ENCODE measurements at regions not wholly inside any gene's neighbourhood (a gene's known extent, or its start where the extent isn't known, plus 50 kb on each side); places are given as distances from the start of the nearest gene placed in this dataset.

- TF ChIP-seq CTCF (IDR thresholded peaks at IDR 0.05; ENCODE audit: low read length) (no peak), EZH2 (IDR thresholded peaks at IDR 0.05; ENCODE audit: borderline replicate concordance, low read length) (no peak)
- Histone ChIP-seq H3K27me3 (ENCODE audit: insufficient read depth, low read length) (no peaks in the 10 kb centered on the region), H4K20me1 (ENCODE audit: insufficient read depth, low read length) (no peaks in the 10 kb centered on the region), H3F3A (ENCODE audit: insufficient read depth, low read length) (no peaks in the 10 kb centered on the region), H3K4me3 (ENCODE audit: low read depth, low read length, poor library complexity, severe bottlenecking) (no peak overlapping the region), H3K27ac (ENCODE audit: low read depth, low read length, poor library complexity, severe bottlenecking) (no peak overlapping the region), H3K4me2 (ENCODE audit: low read length) (no peak overlapping the region), H3K36me3 (ENCODE audit: insufficient read depth, low read length) (no peaks in the 10 kb centered on the region), H2AFZ (ENCODE audit: low read length) (no peak overlapping the region), H3K9me3 (ENCODE audit: low read length) (no peaks in the 10 kb centered on the region), H3K79me2 (ENCODE audit: insufficient read depth, low read length) (no peaks in the 10 kb centered on the region), H3K4me1 (ENCODE audit: insufficient read depth, low read length, severe bottlenecking) (no peaks in the 10 kb centered on the region), H3K9me2 (ENCODE audit: low read depth, low read length) (no peaks in the 10 kb centered on the region), H3K9ac (ENCODE audit: low read length) (no peak overlapping the region)
Observed at GRCh38 chr12:115891556-115892164, 385.8 kb downstream of the MED13L start.

GRCh38 chr12:115886666-115887065 is 390.8 kb downstream of the MED13L start:
- H3F3A ChIP-seq (ENCODE audit: insufficient read depth, low read length): no peaks in the 10 kb centered on the region
- H3K36me3 ChIP-seq (ENCODE audit: insufficient read depth, low read length): no peaks in the 10 kb centered on the region
- H3K27ac ChIP-seq (ENCODE audit: low read depth, low read length, poor library complexity, severe bottlenecking): no peak overlapping the region
- H3K27me3 ChIP-seq (ENCODE audit: insufficient read depth, low read length): no peaks in the 10 kb centered on the region
- no peak overlapping the region for H3K9ac ChIP-seq (ENCODE audit: low read length)
- H3K4me2 ChIP-seq (ENCODE audit: low read length): no peak overlapping the region
- no peaks in the 10 kb centered on the region for H3K79me2 ChIP-seq (ENCODE audit: insufficient read depth, low read length)
- H3K9me2 ChIP-seq (ENCODE audit: low read depth, low read length): no peaks in the 10 kb centered on the region
- no peak overlapping the region for H2AFZ ChIP-seq (ENCODE audit: low read length)
- H3K4me3 ChIP-seq (ENCODE audit: low read depth, low read length, poor library complexity, severe bottlenecking): no peak overlapping the region
- no peaks in the 10 kb centered on the region for H4K20me1 ChIP-seq (ENCODE audit: insufficient read depth, low read length)
- TF ChIP-seq EZH2 (IDR thresholded peaks at IDR 0.05; ENCODE audit: borderline replicate concordance, low read length): no peak
- H3K9me3 ChIP-seq (ENCODE audit: low read length): no peaks in the 10 kb centered on the region
- no peaks in the 10 kb centered on the region for H3K4me1 ChIP-seq (ENCODE audit: insufficient read depth, low read length, severe bottlenecking)

GRCh38 chr12:115885040-115885690 is 392.3 kb downstream of the MED13L start:
- H3F3A ChIP-seq (ENCODE audit: insufficient read depth, low read length): no peaks in the 10 kb centered on the region
- no peaks in the 10 kb centered on the region for H3K4me1 ChIP-seq (ENCODE audit: insufficient read depth, low read length, severe bottlenecking)
- no peak overlapping the region for H3K9ac ChIP-seq (ENCODE audit: low read length)
- TF ChIP-seq EZH2 (IDR thresholded peaks at IDR 0.05; ENCODE audit: borderline replicate concordance, low read length): no peak
- no peak for TF ChIP-seq CTCF (IDR thresholded peaks at IDR 0.05; ENCODE audit: low read length)
- no peaks in the 10 kb centered on the region for H4K20me1 ChIP-seq (ENCODE audit: insufficient read depth, low read length)
- H3K9me2 ChIP-seq (ENCODE audit: low read depth, low read length): no peaks in the 10 kb centered on the region
- no peaks in the 10 kb centered on the region for H3K27me3 ChIP-seq (ENCODE audit: insufficient read depth, low read length)
- no peak overlapping the region for H3K4me2 ChIP-seq (ENCODE audit: low read length)
- no peaks in the 10 kb centered on the region for H3K36me3 ChIP-seq (ENCODE audit: insufficient read depth, low read length)
- no peak overlapping the region for H2AFZ ChIP-seq (ENCODE audit: low read length)
- H3K27ac ChIP-seq (ENCODE audit: low read depth, low read length, poor library complexity, severe bottlenecking): no peak overlapping the region
- no peak overlapping the region for H3K4me3 ChIP-seq (ENCODE audit: low read depth, low read length, poor library complexity, severe bottlenecking)
- no peaks in the 10 kb centered on the region for H3K9me3 ChIP-seq (ENCODE audit: low read length)
- no peaks in the 10 kb centered on the region for H3K79me2 ChIP-seq (ENCODE audit: insufficient read depth, low read length)

GRCh38 chr12:115882936-115883335 is 394.6 kb downstream of the MED13L start:
- no peak for TF ChIP-seq CTCF (IDR thresholded peaks at IDR 0.05; ENCODE audit: low read length)
- TF ChIP-seq EZH2 (IDR thresholded peaks at IDR 0.05; ENCODE audit: borderline replicate concordance, low read length): no peak
- H3K36me3 ChIP-seq (ENCODE audit: insufficient read depth, low read length): no peaks in the 10 kb centered on the region
- no peak overlapping the region for H3K4me2 ChIP-seq (ENCODE audit: low read length)

More at GRCh38 chr12:115882936-115883335, 394.6 kb downstream of the MED13L start:
- Histone ChIP-seq H3F3A (ENCODE audit: insufficient read depth, low read length) (no peaks in the 10 kb centered on the region), H3K9me2 (ENCODE audit: low read depth, low read length) (no peaks in the 10 kb centered on the region), H3K9me3 (ENCODE audit: low read length) (no peaks in the 10 kb centered on the region), H2AFZ (ENCODE audit: low read length) (no peak overlapping the region), H3K9ac (ENCODE audit: low read length) (no peak overlapping the region), H3K79me2 (ENCODE audit: insufficient read depth, low read length) (no peaks in the 10 kb centered on the region), H3K27me3 (ENCODE audit: insufficient read depth, low read length) (no peaks in the 10 kb centered on the region), H3K4me3 (ENCODE audit: low read depth, low read length, poor library complexity, severe bottlenecking) (no peak overlapping the region), H3K4me1 (ENCODE audit: insufficient read depth, low read length, severe bottlenecking) (no peaks in the 10 kb centered on the region), H4K20me1 (ENCODE audit: insufficient read depth, low read length) (no peaks in the 10 kb centered on the region), H3K27ac (ENCODE audit: low read depth, low read length, poor library complexity, severe bottlenecking) (no peak overlapping the region)

Measured in OCI-LY1 (cell line).